Activated CD4-positive, alpha-beta T cell treated with anti-CD3 and anti-CD28 coated beads, Interleukin-2, amount 10 ng/mL, durations not matched to agents 7 days and 5 days (primary cell): ENCODE measurements at regions not wholly inside any gene's neighbourhood (a gene's known extent, or its start where the extent isn't known, plus 50 kb on each side); places are given as distances from the start of the nearest gene placed in this dataset.

ENCODE experiments used
- CTCF ChIA-PET: fragments of 350-600 bp; sonication (Branson Sonifier 250); formaldehyde crosslinking; loops from one replicate; lab custom pipeline; 2021; ENCODE audit warnings: antibody characterized with exemption; lab: Charles Lee
- POLR2A ChIA-PET: fragments of 350-600 bp; sonication (Branson Sonifier 250); formaldehyde crosslinking; loops from one replicate; lab custom pipeline; 2021; ENCODE audit warnings: antibody characterized with exemption; lab: Charles Lee
- DNase-seq: peaks from one replicate; pipeline ENCODE4 v3.0.0-alpha.2; 2020
- H3K27ac Mint-ChIP-seq: one replicate; pipeline ENCODE4 v1.8.0; 2021; ENCODE audit warnings: mild to moderate bottlenecking, moderate library complexity, mixed read lengths
- H3K27me3 Mint-ChIP-seq: one replicate; pipeline ENCODE4 v1.8.0; 2021; ENCODE audit warnings: mixed read lengths
- H3K36me3 Mint-ChIP-seq: one replicate; pipeline ENCODE4 v1.8.0; 2021; ENCODE audit warnings: low read depth, mixed read lengths
- H3K4me1 Mint-ChIP-seq: one replicate; pipeline ENCODE4 v1.8.0; 2021; ENCODE audit warnings: mixed read lengths
- H3K4me3 Mint-ChIP-seq: one replicate; pipeline ENCODE4 v1.8.0; 2021; ENCODE audit warnings: mild to moderate bottlenecking, moderate library complexity, mixed read lengths
- H3K9me3 Mint-ChIP-seq: one replicate; pipeline ENCODE4 v1.8.0; 2021; ENCODE audit warnings: mixed read lengths

DNA sequence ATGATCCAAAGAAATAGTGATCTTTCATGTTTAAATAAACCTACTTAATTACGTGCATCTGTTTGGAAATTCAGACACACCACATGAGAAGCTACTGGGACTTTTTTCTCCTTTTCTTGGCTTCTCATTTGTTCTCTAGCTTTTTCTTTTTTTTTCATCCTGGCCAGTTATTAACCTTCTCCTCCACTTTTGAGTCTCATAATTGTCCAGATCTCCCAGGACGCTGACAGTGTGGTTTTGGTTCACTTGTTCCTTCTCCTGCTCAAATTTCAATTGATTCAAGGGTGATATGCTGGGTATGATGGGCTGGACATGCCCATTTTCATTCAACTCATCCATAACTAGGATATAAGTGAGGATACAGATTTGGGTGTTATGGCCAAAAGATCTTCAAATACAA, 152.3 kb downstream of the TM9SF2 start:
- Mint-ChIP-seq H3K36me3 (no peaks in the 10 kb centered on the region), H3K4me1 (peaks cover 30% of the 10 kb centered on the region), H3K9me3 (no peaks in the 10 kb centered on the region), H3K27ac (no peak overlapping the region), H3K4me3 (no peak overlapping the region), H3K27me3 (no peaks in the 10 kb centered on the region)
- no peak for DNase-seq
- ChIA-PET CTCF (interaction anchor here (0.6 to 0.7 kb wide), 2 partner anchors 13 to 1021 kb away, joined by 3 read pairs; no protein-coding TSS in a partner anchor), POLR2A (no interaction called here)

DNA sequence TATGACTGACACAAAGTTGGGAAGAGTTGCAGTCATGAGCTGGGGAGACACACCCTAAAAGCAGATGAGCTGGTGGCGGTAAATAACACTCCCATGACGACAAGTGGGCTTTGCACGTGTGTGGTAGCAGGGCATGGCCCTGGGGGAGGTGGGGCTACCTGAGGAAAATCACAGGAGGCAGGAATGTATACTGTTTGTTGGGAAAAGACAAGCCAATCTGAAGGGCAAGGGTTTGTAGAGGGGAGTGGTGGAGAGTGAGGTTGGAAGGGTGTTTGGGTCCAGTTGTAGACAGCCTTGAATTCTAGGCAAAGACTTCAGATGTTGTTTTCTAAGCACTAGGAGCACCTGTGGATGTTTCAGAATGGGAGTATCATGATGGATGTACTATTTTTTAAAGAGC, 151.6 kb downstream of the TM9SF2 start:
- H3K4me3 Mint-ChIP-seq, result no peak overlapping the region
- H3K27ac Mint-ChIP-seq, result no peak overlapping the region
- POLR2A ChIA-PET, result no interaction called here
- no peaks in the 10 kb centered on the region for H3K27me3 Mint-ChIP-seq
- H3K4me1 Mint-ChIP-seq, result peaks cover 27% of the 10 kb centered on the region
- no peak for DNase-seq
- H3K36me3 Mint-ChIP-seq, result no peaks in the 10 kb centered on the region
- CTCF ChIA-PET, result interaction anchor here (0.6 kb wide), 1 partner anchor 13 kb away, joined by 3 read pairs; no protein-coding TSS in a partner anchor
- no peaks in the 10 kb centered on the region for H3K9me3 Mint-ChIP-seq

DNA sequence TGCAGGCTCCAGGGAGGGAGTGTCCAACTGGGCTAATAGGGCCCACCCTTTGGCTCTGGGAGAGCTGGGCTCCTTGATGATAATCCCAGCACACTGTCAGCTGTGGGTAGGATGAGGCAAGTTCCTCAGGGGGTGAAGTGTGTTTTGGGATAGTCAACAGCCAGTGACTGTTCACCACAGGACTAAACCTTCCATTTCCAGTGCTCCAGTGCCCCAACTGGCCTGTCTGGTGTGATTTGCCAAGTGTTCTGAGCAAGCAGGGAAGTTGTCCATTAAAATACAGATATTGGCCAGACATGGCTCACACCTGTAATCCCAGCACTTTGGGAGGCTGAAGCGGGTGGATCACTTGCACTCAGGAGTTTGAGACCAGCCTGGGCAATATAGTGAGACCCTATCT, 150.9 kb downstream of the TM9SF2 start:
- peaks cover 20% of the 10 kb centered on the region for H3K4me1 Mint-ChIP-seq
- H3K27me3 Mint-ChIP-seq, result no peaks in the 10 kb centered on the region
- POLR2A ChIA-PET, result no interaction called here
- H3K27ac Mint-ChIP-seq, result no peak overlapping the region
- DNase-seq, result no peak
- no peak overlapping the region for H3K4me3 Mint-ChIP-seq
- no peaks in the 10 kb centered on the region for H3K36me3 Mint-ChIP-seq
- CTCF ChIA-PET, result no interaction called here
- H3K9me3 Mint-ChIP-seq, result no peaks in the 10 kb centered on the region

- ChIA-PET CTCF (interaction anchor here (0.6 kb wide), 1 partner anchor 71 kb away, joined by 4 read pairs; no protein-coding TSS in a partner anchor), POLR2A (no interaction called here)
- Mint-ChIP-seq H3K36me3 (no peaks in the 10 kb centered on the region), H3K9me3 (no peaks in the 10 kb centered on the region), H3K27me3 (no peaks in the 10 kb centered on the region), H3K4me1 (peaks cover 9% of the 10 kb centered on the region), H3K4me3 (no peak overlapping the region), H3K27ac (no peak overlapping the region)
- DNase-seq, result no peak
Observed at GRCh38 chr13:99651016-99651415, 149.7 kb downstream of the TM9SF2 start.

GRCh38 chr13:99650410-99650809, 149.1 kb downstream of the TM9SF2 start:
- H3K27ac Mint-ChIP-seq, result no peak overlapping the region
- peaks cover 3% of the 10 kb centered on the region for H3K4me1 Mint-ChIP-seq
- H3K9me3 Mint-ChIP-seq, result no peaks in the 10 kb centered on the region
- no peak overlapping the region for H3K4me3 Mint-ChIP-seq
- POLR2A ChIA-PET, result no interaction called here
- H3K27me3 Mint-ChIP-seq, result no peaks in the 10 kb centered on the region
- H3K36me3 Mint-ChIP-seq, result no peaks in the 10 kb centered on the region
- CTCF ChIA-PET, result interaction anchor here (0.6 kb wide), 2 partner anchors 201 to 282 kb away, joined by 3 to 4 read pairs; no protein-coding TSS in a partner anchor
- no peak for DNase-seq

GRCh38 chr13:99648927-99649326, 147.7 kb downstream of the TM9SF2 start:
- no peak overlapping the region for H3K27ac Mint-ChIP-seq
- no peak for DNase-seq
- H3K27me3 Mint-ChIP-seq, result no peaks in the 10 kb centered on the region
- POLR2A ChIA-PET, result no interaction called here
- no peaks in the 10 kb centered on the region for H3K9me3 Mint-ChIP-seq
- H3K4me1 Mint-ChIP-seq, result no peaks in the 10 kb centered on the region
- no peaks in the 10 kb centered on the region for H3K36me3 Mint-ChIP-seq
- no peak overlapping the region for H3K4me3 Mint-ChIP-seq
- CTCF ChIA-PET, result no interaction called here

GRCh38 chr13:99648066-99648665, 146.9 kb downstream of the TM9SF2 start:
- H3K4me1 Mint-ChIP-seq, result no peaks in the 10 kb centered on the region
- H3K9me3 Mint-ChIP-seq, result no peaks in the 10 kb centered on the region
- ChIA-PET POLR2A (no interaction called here), CTCF (interaction anchor here (2.6 kb wide), 1 partner anchor 8 kb away, joined by 9 read pairs; no protein-coding TSS in a partner anchor)
- no peak overlapping the region for H3K27ac Mint-ChIP-seq
- no peaks in the 10 kb centered on the region for H3K27me3 Mint-ChIP-seq
- no peaks in the 10 kb centered on the region for H3K36me3 Mint-ChIP-seq
- no peak overlapping the region for H3K4me3 Mint-ChIP-seq
- no peak for DNase-seq

DNA sequence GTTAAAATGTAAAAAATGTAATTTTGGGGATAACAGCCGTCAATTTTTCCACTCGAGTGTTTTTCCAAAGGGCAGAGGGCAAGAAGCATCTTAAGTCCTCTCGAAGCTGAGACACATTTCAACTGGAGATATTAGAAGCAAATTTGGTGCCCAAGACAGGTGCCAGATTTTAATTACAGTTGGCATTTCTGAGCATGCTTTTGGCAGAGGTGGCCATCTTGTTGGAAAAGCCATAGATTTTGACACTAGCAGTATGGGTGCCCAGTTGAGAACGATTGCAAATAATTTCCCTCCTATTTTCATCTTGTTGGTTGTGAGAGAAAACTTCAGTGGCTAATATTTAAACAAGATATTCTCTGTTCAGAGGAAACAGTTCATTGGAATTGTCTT, 146.3 kb downstream of the TM9SF2 start:
- Mint-ChIP-seq H3K9me3 (no peaks in the 10 kb centered on the region), H3K4me1 (no peaks in the 10 kb centered on the region), H3K4me3 (no peak overlapping the region), H3K27me3 (no peaks in the 10 kb centered on the region), H3K36me3 (no peaks in the 10 kb centered on the region), H3K27ac (no peak overlapping the region)
- DNase-seq, result no peak
- POLR2A ChIA-PET, result no interaction called here
- CTCF ChIA-PET, result interaction anchor here (2.6 kb wide), 1 partner anchor 9 kb away, joined by 9 read pairs; no protein-coding TSS in a partner anchor

GRCh38 chr13:99646866-99647595, 145.8 kb downstream of the TM9SF2 start:
- H3K27ac Mint-ChIP-seq, result no peak overlapping the region
- no peaks in the 10 kb centered on the region for H3K27me3 Mint-ChIP-seq
- no peak overlapping the region for H3K4me3 Mint-ChIP-seq
- H3K4me1 Mint-ChIP-seq, result no peaks in the 10 kb centered on the region
- no peak for DNase-seq
- H3K36me3 Mint-ChIP-seq, result no peaks in the 10 kb centered on the region
- H3K9me3 Mint-ChIP-seq, result no peaks in the 10 kb centered on the region
- ChIA-PET POLR2A (no interaction called here), CTCF (interaction anchor here (0.7 to 2.6 kb wide), 2 partner anchors 9 to 90 kb away, joined by 3 to 9 read pairs; no protein-coding TSS in a partner anchor)

GRCh38 chr13:99642841-99643240, 141.6 kb downstream of the TM9SF2 start:
- POLR2A ChIA-PET, result no interaction called here
- Mint-ChIP-seq H3K4me1 (peaks cover 2% of the 10 kb centered on the region), H3K36me3 (no peaks in the 10 kb centered on the region), H3K27me3 (no peaks in the 10 kb centered on the region), H3K27ac (no peak overlapping the region), H3K9me3 (no peaks in the 10 kb centered on the region), H3K4me3 (no peak overlapping the region)
- no peak for DNase-seq
- CTCF ChIA-PET, result no interaction called here

DNA sequence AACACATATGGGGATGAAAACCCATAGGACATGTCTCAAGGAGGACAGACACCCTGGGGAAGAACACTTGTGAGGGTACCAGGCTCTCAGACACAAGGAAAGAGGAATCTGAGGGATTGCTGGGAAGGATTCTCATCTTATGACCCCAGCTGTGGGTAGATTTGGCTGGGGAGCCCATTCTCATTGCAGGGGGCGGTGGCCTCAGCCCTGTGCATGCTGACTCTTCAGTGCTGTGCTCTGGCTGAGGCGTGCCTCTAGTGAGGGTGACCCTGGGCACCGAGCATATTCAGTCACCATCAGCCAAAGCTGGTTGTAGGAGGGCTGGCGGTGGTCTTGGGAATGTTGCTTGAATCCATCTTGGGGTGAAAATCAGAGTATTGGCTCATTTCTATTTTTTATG, 140.7 kb downstream of the TM9SF2 start:
- Mint-ChIP-seq H3K36me3 (no peaks in the 10 kb centered on the region), H3K9me3 (no peaks in the 10 kb centered on the region), H3K4me3 (no peak overlapping the region), H3K27me3 (no peaks in the 10 kb centered on the region), H3K4me1 (peaks cover 2% of the 10 kb centered on the region), H3K27ac (no peak overlapping the region)
- no peak for DNase-seq
- ChIA-PET POLR2A (no interaction called here), CTCF (no interaction called here)

DNA sequence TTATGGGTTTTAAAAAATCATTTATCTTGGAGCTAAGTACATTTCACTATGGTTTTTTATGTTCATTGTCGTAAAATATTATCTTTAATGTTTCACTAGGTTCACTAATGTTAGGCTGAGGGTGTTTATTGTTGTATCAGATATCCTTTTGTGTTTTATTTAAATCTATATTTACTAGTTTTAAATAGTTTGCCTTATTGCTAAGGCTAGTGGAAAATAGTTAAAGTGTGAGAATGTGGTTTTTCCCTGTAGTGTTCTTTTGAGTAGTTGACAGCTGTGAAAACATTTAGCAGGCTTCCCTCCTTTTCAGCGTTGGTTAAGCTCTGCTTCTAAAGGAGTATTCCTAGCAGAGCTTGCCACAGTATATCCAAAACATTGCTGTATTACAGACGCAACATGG, 139.0 kb downstream of the TM9SF2 start:
- Mint-ChIP-seq H3K27me3 (no peaks in the 10 kb centered on the region), H3K27ac (no peak overlapping the region), H3K4me1 (peaks cover 2% of the 10 kb centered on the region), H3K9me3 (no peaks in the 10 kb centered on the region), H3K4me3 (no peak overlapping the region), H3K36me3 (no peaks in the 10 kb centered on the region)
- CTCF ChIA-PET, result interaction anchor here (0.7 to 1.4 kb wide), 2 partner anchors 13 to 15 kb away, joined by 3 read pairs; no protein-coding TSS in a partner anchor
- POLR2A ChIA-PET, result no interaction called here
- no peak for DNase-seq

GRCh38 chr13:99639126-99639525, 137.9 kb downstream of the TM9SF2 start:
- ChIA-PET POLR2A (no interaction called here), CTCF (no interaction called here)
- no peak for DNase-seq
- Mint-ChIP-seq H3K4me3 (no peak overlapping the region), H3K27me3 (no peaks in the 10 kb centered on the region), H3K27ac (no peak overlapping the region), H3K9me3 (no peaks in the 10 kb centered on the region), H3K36me3 (no peaks in the 10 kb centered on the region), H3K4me1 (peaks cover 2% of the 10 kb centered on the region)
